ENCODE measurements at regions not wholly inside any gene's neighbourhood (a gene's known extent, or its start where the extent isn't known, plus 50 kb on each side); places are given as distances from the start of the nearest gene placed in this dataset.
"Not testable (repeated sequence)": the region's sequence is repeated elsewhere in the genome, so short reads cannot be mapped to it uniquely, and the experiment has no call there.

DNA sequence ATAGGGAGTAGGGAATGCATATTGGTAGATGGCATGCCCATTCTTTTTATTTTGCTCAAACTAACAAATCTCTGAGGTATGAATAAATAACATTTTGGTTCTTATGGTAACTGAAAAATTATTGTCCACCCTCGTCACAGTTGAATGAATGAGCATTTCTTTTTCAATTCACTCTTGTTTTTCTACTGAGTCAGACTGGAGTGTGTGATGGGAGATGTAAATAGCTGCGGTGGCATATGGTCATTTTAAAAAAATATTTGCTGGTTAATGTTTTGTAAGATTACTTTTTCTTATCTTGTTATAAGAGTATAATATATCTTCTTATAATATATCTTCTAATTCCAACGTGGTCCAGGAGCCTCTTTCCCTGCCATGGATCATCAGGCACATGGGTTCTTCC is 586.5 kb downstream of the SLITRK5 start:
- DNase-seq: no peak

DNA sequence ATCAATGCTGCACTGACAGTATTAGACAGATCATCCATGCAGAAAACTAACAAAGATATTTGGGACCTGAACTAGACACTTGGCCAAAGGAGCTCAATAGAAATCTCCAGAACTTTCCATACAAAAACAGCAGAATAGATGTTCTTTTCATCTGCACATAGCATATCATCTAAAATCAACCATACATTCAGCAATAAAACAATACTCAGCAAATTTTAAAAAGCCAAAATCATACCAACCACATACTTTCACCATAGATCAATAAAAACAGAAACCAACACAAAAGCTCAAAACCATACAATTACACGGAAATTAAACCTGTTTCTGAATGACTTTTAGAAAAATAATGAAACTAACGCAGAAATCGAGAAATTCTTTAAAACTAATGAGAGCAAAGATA is 592.6 kb downstream of the SLITRK5 start:
- no peak for DNase-seq

DNA sequence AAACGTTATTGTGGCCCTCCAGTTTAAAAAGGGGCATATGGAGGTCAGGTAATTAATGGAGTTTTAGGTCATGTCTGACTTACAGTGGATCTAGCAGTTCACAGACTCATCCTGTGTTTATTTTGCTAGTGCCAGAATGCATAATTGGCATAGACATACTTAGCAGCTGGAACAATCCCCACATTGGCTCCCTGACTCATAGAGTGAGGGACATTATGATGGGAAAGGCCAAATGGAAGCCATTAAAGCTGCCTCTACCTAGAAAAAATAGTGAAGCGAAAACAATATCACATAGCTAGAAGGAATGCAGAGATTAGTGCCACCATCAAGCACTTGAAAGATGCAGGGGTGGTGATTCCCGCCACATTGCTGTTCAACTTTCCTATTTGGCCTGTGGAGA is 610.7 kb downstream of the SLITRK5 start:
- no peak for DNase-seq

GRCh38 chr13:88285329-88285728 is 614.2 kb downstream of the SLITRK5 start:
- no peak for DNase-seq

DNA sequence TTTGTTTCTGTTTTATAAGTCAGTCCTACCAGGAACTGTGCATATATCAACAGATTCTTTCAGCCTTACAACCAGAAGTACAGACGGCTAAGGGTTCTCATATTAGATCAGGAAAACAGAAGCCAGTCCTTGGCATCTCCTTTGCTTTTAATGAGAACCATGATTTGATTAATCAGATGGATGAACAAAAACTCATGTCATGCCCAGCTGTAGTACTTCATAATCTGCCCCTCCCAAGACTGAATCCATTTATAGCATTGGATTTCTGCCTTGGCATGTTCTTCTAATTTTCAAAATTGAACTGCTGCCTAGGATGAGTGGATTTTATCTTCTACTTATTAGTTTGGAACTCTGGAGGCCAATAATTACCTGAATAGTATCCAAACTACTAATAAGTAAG is 617.2 kb downstream of the SLITRK5 start:
- no peak for DNase-seq

DNA sequence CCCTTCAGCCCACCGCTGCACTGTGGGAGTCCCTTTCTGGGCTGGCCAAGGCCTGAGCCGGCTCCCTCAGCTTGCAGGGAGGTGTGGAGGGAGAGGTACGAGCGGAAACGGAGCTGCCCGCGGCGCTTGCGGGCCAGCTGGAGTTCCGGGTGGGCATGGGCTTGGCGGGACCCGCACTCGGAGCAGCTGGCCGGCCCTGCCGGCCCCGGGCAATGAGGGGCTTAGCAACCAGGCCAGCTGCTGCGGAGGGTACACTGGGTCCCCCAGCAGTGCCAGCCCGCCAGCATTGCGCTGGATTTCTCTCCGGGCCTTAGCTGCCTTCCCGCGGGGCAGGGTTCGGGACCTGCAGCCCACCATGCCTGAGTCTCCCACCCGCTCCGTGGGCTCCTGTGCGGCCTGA is 620.6 kb downstream of the SLITRK5 start:
- DNase-seq: not testable (repeated sequence)

- no peak for DNase-seq
Measured at GRCh38 chr13:88294368-88294767, 623.2 kb downstream of the SLITRK5 start.

DNA sequence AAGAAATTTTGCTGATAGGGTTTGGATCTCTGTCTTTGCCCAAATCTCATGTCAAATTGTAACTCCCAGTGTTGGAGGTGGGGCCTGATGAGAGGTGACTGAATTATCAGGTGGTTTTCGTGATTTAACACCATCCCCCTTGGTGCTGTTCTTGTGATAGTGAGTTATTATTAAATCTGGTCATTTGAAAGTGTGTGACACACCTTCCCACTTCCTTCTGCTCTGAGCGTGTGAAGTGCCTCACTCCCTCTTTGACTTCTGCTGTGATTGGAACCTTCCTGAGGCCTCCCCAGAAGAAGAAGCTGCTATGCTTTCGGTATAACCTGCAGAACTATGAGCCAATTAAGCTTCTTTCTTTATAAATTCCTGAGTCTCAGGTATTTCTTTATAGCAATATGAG is 632.0 kb downstream of the SLITRK5 start:
- DNase-seq: no peak

DNA sequence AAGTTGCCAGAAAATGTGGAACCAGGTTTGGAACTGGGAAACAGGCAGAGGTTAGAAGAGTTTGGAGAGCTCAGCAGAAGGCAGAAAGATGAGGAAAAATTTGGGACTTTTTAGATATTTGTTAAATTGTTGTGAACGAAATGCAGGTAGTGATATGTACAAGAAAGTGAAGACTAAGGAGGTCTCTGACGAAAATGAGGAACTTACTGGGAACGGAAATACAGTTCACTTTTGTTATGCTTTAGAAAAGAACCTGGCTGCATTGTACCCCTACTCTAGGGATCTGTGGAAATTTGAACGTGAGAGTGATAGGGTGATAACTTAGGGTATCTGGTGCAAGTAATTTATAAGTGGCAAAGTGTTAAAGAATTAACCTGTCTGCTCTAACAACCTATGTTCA is 632.4 kb downstream of the SLITRK5 start:
- no peak for DNase-seq

DNA sequence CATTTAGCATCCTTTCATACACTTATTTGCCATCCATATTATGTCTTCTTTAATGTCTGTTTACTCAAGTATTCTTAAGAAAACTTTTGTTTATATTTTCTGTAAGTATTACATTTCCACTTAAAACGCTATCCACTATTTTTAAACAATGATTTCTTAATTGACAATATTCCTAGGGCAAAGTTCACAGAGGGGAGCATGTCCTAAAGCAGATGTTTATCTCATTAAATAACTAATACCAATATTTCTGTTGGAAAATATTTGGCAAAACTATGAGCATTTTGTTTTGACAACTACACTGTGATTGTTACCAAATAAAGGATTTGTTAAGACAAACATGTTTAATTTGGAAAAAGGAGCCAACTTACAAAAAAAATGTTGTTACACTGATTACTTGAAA is 643.3 kb downstream of the SLITRK5 start:
- no peak for DNase-seq

GRCh38 chr13:88329066-88329465 is 657.9 kb downstream of the SLITRK5 start:
- DNase-seq: no peak

- no peak for DNase-seq
Measured at GRCh38 chr13:88339271-88339741, 668.1 kb downstream of the SLITRK5 start.

GRCh38 chr13:88345171-88345847 is 674.1 kb downstream of the SLITRK5 start:
- no peak for DNase-seq

DNA sequence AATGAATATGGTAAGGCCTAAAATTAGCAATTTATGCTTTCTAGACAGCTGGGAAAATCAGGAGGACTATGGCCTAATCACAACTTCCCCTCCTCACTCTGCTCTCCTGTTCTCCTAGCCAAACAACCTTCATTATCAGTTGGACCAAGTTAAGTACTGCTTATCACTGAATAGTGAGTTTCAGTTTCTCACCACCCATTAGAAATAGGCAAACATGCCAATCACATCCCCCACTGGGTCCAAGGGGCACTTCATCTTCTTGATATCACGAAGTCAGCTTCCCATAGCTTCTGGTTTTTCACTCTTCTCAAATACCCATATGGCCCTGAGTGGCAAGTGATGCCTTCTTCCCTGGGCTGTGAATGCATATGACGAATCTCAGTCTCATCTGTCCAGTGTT is 689.6 kb downstream of the SLITRK5 start:
- no peak for DNase-seq

DNA sequence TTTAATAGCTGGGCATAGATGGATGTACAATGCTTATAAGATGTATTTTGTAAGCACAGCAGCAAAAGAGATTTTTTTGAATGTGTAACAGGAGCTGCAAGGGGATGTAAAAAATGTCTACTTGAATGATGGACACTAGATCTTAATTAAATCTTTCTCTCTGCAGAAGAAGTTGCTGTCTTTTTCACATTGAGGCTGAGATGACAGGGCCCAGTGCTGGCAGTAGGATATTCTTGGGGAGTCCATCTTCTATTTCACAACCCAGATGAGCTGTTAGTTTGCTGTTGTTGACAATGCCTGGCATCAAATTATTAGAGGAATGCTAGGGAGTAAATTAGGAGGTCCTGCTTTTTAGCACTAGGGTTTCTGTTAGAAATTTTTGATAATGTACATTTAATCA is 698.7 kb downstream of the SLITRK5 start:
- no peak for DNase-seq

DNA sequence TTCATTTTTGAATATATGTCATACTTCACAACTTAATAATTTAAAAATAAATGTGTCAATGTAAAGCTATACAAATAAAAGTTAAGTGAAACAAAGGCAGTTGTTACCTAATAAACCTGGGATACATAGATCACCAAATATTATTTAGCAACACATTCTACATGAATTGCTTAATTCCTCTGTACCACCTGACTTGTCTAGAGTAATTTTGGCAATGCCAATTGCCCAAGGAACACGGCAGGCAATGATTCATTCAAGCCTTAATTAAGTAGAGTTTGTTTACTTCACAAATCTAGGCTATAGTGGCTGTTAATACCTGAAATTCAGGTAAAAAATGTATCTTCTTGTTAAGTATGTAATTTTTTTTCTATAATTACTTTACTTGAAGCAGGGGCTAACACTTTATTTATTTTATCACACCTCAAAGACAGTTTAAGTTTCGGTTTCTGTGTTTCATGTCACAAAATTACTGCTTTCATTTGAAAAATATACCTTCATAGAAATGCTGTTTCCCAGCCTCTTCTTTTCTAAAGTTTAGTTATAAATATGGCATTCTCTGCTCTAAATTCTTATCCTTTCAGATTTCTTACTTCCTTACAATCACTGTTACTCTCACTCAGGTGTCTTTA is 705.7 kb downstream of the SLITRK5 start:
- DNase-seq: no peak

DNA sequence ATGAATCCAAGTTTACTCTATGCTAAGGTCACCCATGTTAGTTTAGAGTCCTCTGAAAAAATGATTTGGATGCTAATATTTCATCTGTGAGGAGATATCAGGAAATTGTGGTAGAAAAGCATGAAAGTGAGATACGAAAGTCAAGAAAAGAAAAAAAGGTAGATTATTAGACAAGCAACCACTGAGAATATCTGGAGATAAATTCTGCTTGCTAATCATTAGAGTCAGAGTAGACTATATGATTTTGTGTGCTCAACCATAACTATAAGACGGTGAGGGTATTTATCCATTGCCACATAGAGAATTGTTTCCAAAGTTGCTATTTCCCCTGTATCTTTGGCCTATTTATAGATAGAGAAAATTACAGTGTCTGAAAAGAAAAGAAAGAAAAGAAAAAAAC is 706.7 kb downstream of the SLITRK5 start:
- no peak for DNase-seq

DNA sequence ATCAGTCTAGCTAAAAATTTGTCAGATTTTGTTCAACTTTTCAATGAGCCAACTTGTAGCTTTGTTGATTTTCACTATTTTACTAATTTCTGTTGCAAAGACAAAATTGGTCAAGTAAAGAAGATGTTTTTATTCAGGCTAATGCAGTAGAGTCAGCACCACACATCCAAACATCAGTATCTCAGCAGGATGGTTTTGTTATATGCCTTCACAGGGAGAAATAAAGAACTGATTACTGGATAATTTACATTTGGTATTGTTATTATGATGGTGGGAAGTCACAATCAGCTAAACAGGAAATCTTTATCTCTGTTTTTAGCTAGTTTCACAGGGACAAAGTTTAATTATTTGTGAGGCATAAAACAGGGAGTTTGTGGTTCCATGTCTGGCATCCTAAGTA is 713.4 kb downstream of the SLITRK5 start:
- no peak for DNase-seq

DNA sequence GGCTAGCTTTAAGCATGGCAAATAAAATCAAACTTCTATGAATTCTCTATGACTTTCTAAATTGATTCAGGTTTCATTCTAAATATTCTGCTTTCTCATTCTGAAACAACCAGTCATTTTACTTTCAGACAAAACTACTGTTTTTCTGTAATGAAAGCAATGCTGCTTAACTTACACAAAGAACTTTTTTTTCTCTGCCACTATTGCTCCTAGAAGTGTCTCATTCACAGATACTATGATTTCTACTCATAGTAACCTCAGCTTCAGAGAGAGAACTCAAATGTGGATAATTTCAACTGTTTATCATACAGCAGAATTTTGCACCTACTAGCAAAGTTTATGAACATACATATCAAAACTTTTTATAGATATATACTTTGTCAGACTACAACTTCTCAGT is 724.6 kb downstream of the SLITRK5 start:
- DNase-seq: no peak

GRCh38 chr13:88411696-88412095 is 740.5 kb downstream of the SLITRK5 start:
- DNase-seq: no peak

GRCh38 chr13:88417801-88418200 is 746.6 kb downstream of the SLITRK5 start:
- no peak for DNase-seq

GRCh38 chr13:88424463-88424862 is 753.3 kb downstream of the SLITRK5 start:
- no peak for DNase-seq

- DNase-seq: no peak
Measured at GRCh38 chr13:88426661-88427060, 755.5 kb downstream of the SLITRK5 start.

- no peak for DNase-seq
Measured at GRCh38 chr13:88429862-88430261, 758.7 kb downstream of the SLITRK5 start.

- no peak for DNase-seq
Measured at GRCh38 chr13:88434953-88435352, 763.8 kb downstream of the SLITRK5 start.
